ENCODE measurements at regions not wholly inside any gene's neighbourhood (a gene's known extent, or its start where the extent isn't known, plus 50 kb on each side); places are given as distances from the start of the nearest gene placed in this dataset.

DNA sequence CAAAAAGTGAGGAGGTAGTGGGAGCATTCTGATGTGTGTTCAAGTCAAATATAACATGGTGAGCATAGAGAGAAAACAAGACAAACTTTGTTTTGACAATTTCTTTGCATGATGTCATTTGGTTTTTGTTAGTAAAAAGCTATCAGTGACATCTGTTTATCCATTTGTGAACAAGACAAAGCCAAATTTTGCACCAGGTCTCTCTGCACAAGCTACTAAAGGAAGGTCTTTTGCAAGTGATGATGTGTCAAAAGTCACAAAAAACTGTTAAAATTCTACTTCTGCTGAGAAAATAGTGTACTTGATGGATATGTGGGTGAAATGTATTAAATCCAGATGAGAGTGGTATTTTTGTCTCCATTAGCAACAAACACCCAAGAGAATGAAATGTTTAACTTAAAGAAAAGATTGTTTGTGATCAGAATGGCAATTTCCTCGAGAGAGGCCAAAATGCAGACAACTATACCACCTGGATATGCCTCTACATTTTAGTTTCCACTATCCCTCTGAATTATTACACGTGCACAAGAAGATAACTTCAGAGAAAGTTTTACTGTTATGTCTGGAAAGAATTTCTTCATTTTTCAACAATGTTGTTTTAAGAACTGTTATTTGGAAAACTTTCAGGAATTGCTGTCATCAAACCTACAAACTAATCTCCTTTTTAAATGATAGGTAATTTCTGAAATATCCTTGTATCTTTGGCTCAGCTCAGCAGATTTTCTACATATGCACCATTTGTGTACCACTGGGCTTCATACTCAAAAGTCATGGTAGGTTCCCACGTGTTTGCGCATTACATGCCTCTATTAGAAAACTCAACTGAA lies 807.4 kb upstream of the ADGRL2 start:
- Histone ChIP-seq H3K27me3 (replicated peaks; ENCODE audit: insufficient read depth, low read length) (no peaks in the 10 kb centered on the region), H3K9ac (ENCODE audit: low read length) (no peak overlapping the region), H4K20me1 (ENCODE audit: insufficient read depth, low read length) (no peaks in the 10 kb centered on the region), H3K36me3 (replicated peaks; ENCODE audit: insufficient read depth, low read length) (no peaks in the 10 kb centered on the region), H3K79me2 (ENCODE audit: low read length) (no peaks in the 10 kb centered on the region), H2AFZ (ENCODE audit: low read length) (no peak overlapping the region), H3K9me3 (replicated peaks; ENCODE audit: insufficient read depth, low read length) (no peaks in the 10 kb centered on the region), H3K4me1 (ENCODE audit: low read length) (no peaks in the 10 kb centered on the region), H3K27ac (ENCODE audit: low read length) (no peak overlapping the region), H3K4me3 (ENCODE audit: low read length) (no peak overlapping the region), H3K9me2 (replicated peaks; ENCODE audit: insufficient read depth, low read length) (no peaks in the 10 kb centered on the region), H3F3A (ENCODE audit: insufficient read depth, low read length) (no peaks in the 10 kb centered on the region), H3K4me2 (ENCODE audit: low read depth, low read length) (no peak overlapping the region)
- no peak for DNase-seq
- TF ChIP-seq, protein P1, sequence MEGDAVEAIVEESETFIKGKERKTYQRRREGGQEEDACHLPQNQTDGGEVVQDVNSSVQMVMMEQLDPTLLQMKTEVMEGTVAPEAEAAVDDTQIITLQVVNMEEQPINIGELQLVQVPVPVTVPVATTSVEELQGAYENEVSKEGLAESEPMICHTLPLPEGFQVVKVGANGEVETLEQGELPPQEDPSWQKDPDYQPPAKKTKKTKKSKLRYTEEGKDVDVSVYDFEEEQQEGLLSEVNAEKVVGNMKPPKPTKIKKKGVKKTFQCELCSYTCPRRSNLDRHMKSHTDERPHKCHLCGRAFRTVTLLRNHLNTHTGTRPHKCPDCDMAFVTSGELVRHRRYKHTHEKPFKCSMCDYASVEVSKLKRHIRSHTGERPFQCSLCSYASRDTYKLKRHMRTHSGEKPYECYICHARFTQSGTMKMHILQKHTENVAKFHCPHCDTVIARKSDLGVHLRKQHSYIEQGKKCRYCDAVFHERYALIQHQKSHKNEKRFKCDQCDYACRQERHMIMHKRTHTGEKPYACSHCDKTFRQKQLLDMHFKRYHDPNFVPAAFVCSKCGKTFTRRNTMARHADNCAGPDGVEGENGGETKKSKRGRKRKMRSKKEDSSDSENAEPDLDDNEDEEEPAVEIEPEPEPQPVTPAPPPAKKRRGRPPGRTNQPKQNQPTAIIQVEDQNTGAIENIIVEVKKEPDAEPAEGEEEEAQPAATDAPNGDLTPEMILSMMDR (IDR thresholded peaks at IDR 0.05; ENCODE audit: low read length), result no peak
- no peak for TF ChIP-seq EZH2phosphoT487 (IDR thresholded peaks at IDR 0.05; ENCODE audit: low read length)
- no peak for TF ChIP-seq EZH2 (optimal IDR thresholded peaks at IDR 0.05; ENCODE audit: low read depth, low read length)

DNA sequence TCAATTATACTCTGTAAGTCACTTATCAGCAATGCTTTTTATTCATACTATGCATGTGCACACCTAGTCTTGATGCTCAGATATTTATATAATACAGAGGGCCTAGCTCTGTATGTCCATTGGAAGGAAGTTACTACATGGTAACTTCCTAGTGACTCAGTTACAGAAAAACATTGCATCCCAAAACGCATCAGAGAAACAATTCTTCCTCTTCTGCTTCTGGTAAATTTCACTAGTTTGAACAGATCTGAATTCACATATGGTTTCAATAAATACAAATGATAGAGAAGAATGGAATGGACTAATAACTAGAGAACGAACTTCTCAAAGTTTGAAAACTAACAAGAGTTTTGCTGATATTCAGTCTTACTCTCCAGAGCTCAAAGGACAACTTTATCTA lies 811.3 kb upstream of the ADGRL2 start:
- Histone ChIP-seq H3K27me3 (replicated peaks; ENCODE audit: insufficient read depth, low read length) (no peaks in the 10 kb centered on the region), H3K4me1 (ENCODE audit: low read length) (no peaks in the 10 kb centered on the region), H3K4me2 (ENCODE audit: low read depth, low read length) (no peak overlapping the region), H3K27ac (ENCODE audit: low read length) (no peak overlapping the region), H3K9ac (ENCODE audit: low read length) (no peak overlapping the region), H3K36me3 (replicated peaks; ENCODE audit: insufficient read depth, low read length) (no peaks in the 10 kb centered on the region), H3K9me3 (replicated peaks; ENCODE audit: insufficient read depth, low read length) (no peaks in the 10 kb centered on the region), H4K20me1 (ENCODE audit: insufficient read depth, low read length) (no peaks in the 10 kb centered on the region), H3K79me2 (ENCODE audit: low read length) (no peaks in the 10 kb centered on the region), H3K9me2 (replicated peaks; ENCODE audit: insufficient read depth, low read length) (no peaks in the 10 kb centered on the region), H3F3A (ENCODE audit: insufficient read depth, low read length) (no peaks in the 10 kb centered on the region), H3K4me3 (ENCODE audit: low read length) (no peak overlapping the region), H2AFZ (ENCODE audit: low read length) (no peak overlapping the region)
- no peak for DNase-seq
- no peak for TF ChIP-seq EZH2 (optimal IDR thresholded peaks at IDR 0.05; ENCODE audit: low read depth, low read length)
- no peak for TF ChIP-seq EZH2phosphoT487 (IDR thresholded peaks at IDR 0.05; ENCODE audit: low read length)
- TF ChIP-seq, protein P1 (IDR thresholded peaks at IDR 0.05; ENCODE audit: low read length), result no peak

DNA sequence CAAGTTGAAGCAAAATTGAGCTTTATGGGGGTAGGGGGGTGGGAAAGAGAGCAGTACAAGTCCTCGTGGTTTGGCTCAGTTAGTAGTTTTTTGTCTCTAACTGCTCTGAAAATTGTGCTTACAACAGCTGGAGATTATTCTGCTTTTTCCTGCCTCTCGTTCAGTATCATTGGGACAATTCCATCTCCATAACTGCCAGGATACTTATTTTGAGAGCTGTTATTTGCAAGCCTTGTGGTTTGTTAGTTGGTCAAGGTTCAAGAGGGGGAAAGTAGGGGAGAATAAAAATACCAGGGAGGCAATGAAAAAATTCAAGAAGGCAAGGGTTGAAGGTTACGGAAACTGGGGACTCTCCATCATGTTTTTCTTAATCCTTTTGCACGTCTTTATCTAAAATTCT lies 811.8 kb upstream of the ADGRL2 start:
- Histone ChIP-seq H3K9me3 (replicated peaks; ENCODE audit: insufficient read depth, low read length) (no peaks in the 10 kb centered on the region), H3K4me3 (ENCODE audit: low read length) (no peak overlapping the region), H4K20me1 (ENCODE audit: insufficient read depth, low read length) (no peaks in the 10 kb centered on the region), H3K4me1 (ENCODE audit: low read length) (no peaks in the 10 kb centered on the region), H3K9me2 (replicated peaks; ENCODE audit: insufficient read depth, low read length) (no peaks in the 10 kb centered on the region), H3K27ac (ENCODE audit: low read length) (no peak overlapping the region), H2AFZ (ENCODE audit: low read length) (no peak overlapping the region), H3F3A (ENCODE audit: insufficient read depth, low read length) (no peaks in the 10 kb centered on the region), H3K36me3 (replicated peaks; ENCODE audit: insufficient read depth, low read length) (no peaks in the 10 kb centered on the region), H3K9ac (ENCODE audit: low read length) (no peak overlapping the region), H3K79me2 (ENCODE audit: low read length) (no peaks in the 10 kb centered on the region), H3K27me3 (replicated peaks; ENCODE audit: insufficient read depth, low read length) (no peaks in the 10 kb centered on the region), H3K4me2 (ENCODE audit: low read depth, low read length) (no peak overlapping the region)
- no peak for TF ChIP-seq EZH2 (optimal IDR thresholded peaks at IDR 0.05; ENCODE audit: low read depth, low read length)
- TF ChIP-seq, protein P1 (IDR thresholded peaks at IDR 0.05; ENCODE audit: low read length), result no peak
- no peak for DNase-seq

All from MM.1S (cell line).